Dedifferentiated amniotic fluid mesenchymal stem cell (primary cell): ENCODE measurements at regions not wholly inside any gene's neighbourhood (a gene's known extent, or its start where the extent isn't known, plus 50 kb on each side); places are given as distances from the start of the nearest gene placed in this dataset.

Experiments used
- DNase-seq: peaks from one replicate; pipeline ENCODE4 v3.0.0-alpha.2; 2016; ENCODE audit errors: extremely low spot score

DNA sequence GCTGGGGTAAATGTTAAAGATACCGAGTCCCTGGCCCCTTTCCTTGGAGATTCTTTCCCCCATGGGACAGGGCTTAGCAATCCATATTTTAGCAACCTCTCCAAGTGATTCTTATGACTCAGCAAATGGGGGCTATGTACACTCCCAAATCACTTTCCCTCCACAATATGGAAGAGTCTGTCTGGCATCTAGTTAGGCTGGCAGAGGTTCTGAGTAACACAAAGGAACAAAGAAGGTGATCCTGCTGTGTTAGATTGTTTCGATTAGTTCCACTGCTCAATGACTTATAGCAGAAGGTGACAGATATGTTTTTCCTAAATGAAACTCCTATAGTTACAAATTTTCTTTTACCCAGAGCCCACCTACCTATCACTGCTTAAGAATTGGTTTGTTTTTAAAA, 154.0 kb upstream of the SYT13 start:
- DNase-seq: no peak

DNA sequence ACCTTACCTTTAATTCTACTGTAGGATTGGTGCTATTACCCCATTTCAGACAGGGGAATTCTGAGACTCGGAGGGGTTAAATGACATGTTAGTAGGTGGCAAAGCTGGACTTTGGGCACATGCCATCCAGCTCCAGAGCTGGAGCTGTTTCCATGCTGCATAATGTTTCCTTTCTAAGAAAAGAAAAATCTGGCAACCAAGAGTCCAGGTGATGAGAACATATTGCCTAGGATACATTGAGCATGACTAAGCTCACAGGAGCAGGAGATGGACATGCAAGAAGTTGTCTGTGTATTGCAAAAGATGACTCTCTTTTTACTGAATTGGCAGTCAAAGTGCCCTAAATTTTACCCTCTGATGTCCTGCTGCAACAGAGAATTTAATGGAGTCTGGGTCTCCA, 150.8 kb upstream of the SYT13 start:
- no peak for DNase-seq

DNA sequence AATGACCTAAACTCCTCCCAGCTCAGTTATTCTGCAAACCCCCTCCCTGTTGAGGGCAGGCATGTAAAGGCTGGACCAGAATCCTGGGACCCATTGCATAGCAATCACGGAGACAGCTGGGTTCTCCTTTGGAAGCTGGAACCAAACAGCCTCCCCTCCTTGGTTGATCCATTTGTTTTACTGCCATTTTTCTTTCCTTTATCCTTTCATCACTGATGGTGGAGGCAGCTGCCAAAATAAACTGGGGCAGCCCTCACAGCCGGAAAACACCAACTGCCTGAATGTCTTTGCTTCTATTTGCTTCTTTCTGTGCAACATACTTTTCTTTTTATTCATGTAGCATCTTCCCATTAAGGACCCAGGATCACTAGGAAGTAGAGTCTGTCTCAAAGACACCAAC, 150.0 kb upstream of the SYT13 start:
- no peak for DNase-seq

DNA sequence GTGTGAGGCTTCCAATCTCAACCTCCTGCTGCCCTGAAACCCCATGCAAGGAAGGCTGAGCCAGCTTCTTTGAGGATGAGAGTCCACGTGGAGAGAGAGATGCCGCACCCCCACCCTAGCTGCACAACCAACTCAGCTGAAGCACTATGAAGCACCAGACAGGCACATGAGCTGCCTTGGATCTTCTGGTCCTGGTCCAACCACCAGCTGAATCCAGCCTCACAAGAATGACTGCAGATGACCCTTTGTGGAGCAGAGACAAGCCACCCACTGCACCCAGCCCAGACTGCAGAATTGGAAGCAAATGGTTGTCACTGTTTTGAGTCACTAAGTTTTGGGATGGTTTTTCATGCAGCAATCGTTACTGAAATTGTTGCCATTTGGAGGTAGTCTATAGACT, 149.6 kb upstream of the SYT13 start:
- DNase-seq: no peak

DNA sequence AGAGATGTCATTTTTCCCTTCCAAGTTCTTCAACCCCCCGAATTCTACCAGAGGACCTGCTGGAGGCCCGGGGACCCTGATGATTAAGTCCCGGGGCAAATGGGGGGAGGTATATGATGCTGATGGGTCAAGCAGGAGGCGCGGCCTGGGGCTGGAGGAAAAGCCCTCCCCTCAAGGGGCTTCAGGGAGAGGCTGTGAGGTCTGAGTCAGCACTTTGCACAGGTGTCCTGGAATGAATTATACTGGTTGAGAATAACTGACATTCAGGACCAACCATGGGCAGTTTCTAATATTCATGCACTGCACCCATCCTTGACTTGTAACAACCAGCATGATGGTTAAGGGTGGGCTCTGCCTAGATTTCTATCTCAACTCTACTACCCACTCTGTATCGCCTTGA, 146.8 kb upstream of the SYT13 start:
- no peak for DNase-seq

DNA sequence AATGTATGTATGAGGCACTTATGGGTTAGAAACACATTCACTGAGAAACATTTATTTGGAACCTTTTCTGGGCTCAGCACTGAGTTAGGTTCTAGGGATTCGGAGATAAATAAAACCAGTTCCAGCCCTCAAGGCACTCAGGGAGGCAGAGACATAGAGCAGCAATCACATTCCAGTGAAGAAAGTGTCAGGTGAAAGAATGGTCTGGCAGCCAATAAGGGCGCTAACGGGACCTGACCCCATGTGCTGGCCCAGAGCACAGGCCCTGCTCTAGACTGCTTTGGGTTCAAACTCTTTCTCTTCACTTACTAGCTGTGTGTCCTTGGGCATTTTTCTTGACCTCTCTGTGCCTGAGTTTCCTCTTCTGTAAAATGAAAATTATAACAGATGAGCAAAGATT, 146.0 kb upstream of the SYT13 start:
- no peak for DNase-seq

DNA sequence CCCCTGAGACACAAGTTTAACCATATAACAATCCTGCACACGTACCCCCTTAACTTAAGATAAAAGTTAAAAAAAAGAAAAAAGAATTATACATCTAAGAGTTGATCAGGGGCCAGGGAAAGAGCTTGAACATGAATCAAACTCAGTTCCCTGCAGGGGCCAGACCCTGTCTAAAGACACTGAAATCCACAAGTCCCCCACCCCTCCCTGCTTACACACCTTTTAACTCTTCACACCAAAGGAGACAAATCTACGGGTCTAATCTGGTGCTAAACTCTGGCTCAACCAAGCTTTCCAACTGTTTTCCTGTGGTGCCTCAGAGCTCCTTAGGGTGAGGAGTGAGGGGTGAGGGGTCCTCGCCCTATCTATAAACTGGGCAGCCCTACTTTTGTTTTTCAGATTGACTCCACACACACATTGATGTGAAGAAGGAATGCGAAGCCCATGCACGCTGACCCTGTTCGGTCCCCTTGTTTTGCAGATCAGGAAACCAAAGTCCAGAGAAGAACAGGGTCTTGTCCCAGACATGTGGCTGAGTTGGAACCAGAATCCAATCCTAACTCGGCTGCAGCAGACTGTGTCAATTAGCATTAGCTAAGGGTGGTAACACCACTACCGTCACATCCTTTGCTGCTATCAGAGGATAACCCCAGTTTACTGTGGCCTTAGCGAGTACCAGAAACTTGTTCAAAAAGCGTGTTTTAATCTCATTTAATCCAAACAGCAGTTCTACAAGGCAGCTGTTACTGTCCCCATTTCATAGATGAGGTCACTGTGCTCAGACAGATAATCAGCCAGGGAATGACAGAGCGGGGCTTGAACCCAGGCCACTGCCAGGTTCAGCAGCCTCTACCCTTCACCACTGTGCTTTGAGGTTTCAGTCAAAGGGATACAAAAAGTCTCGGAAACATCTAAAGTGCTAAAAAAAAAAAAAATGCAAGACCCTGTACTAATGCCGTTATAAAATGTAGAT, 145.2 kb upstream of the SYT13 start:
- no peak for DNase-seq

- DNase-seq: no peak
Observed at GRCh38 chr11:45430361-45430760, 144.2 kb upstream of the SYT13 start.

DNA sequence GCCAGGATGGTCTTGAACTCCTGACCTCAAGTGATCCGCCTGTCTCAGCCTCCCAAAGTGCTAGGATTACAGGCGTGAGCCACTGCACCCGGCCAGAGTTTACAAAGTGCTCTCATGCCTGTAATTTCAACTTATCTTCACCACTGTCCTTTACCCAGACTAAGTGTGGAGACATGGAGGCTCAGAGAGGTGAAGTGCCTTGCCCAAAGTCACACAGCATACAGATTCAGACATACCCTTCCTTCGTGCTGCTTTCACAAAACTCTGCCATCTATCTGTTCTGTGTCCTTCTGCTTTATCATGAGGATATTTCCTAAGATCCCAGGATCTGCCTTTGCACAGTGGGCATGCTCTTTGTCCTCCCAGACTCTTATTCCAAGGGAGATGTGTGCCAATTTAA, 143.6 kb upstream of the SYT13 start:
- DNase-seq: no peak

DNA sequence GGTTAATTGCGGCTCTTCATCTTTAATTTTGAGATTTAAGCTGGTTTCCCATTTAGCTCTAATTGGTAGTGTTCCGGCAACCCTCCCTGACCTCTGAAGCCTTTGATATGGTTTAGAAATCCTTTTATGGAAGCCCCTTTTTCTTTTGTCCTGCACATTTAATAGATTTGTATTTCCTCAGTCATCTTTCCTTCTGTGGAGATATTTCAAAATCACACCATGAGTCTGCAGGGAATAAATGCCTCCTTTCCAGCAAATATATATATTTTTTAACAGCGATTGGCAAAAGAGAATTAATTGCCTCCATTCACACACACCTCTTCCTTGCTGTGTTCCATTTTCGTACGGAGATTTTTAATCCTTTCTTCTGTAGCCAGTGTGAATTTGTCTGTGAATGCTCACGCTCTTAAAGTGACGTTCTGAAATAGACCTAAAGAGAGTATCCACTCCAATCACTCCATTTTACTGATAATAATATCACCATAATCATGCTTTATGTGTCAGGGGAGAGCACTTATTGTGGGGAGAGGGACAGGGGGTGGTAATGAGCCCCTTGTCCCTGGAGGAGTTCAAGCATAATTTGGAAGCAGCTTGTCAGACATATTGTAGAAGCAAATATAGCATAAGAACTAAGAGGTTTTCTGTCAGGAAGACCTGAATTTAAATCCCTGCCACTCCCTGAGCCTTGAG, 142.5 kb upstream of the SYT13 start:
- no peak for DNase-seq

DNA sequence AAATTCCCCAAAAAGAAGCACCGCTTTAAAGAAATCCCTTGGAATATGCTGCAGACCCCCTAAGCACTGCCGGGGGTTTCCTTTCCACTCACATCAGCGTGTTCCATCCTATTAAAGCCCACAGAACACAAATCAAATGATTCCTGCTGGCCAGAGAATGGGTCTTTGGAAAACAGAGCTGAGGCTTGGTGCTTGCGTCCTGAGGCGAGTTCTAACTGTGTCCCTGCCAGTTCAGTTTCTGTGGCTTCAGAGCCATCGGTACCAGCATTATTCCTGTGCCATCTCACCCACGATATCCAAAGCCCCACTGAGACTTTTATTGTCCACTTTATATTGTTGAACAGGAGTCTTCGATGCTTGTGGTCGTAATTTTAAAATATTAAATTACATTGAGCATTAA, 142.0 kb upstream of the SYT13 start:
- DNase-seq: no peak

DNA sequence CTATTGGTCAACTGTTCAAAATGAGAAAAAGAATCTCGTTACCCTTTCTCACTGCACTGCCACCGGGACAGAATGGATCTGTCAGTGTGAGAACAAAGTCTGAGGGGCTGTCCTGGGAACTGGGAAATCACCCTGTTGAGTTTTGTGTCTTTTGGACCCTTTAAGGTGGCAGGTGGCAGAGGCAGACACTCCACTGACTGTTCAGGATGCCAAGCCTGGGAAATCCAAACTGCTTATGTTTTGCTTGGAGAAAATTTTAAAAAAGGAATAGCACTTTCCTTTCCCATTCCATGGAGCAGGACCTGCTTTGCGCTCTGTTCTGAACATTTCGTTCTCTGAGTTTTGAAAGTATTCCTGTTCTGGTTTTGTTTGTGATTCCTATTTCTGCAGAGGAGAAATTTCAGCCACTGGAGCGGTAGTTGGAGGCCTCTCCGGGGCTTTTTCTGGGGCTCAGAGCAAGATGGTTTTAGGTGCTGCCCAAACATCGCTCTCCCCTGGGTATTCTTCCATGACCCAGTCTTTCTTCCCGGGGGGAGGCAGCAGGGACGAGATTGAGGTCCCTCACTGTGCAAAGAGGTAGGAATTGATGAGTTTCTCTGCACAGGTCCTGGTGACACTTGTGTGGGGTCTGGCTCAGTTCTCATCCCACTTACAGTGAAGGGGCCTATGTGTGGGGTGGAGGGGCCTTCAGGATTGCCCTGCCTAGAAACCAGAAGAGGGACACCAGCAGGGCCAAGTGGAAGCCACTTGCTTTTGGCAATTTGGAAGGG, 138.5 kb upstream of the SYT13 start:
- DNase-seq: no peak

DNA sequence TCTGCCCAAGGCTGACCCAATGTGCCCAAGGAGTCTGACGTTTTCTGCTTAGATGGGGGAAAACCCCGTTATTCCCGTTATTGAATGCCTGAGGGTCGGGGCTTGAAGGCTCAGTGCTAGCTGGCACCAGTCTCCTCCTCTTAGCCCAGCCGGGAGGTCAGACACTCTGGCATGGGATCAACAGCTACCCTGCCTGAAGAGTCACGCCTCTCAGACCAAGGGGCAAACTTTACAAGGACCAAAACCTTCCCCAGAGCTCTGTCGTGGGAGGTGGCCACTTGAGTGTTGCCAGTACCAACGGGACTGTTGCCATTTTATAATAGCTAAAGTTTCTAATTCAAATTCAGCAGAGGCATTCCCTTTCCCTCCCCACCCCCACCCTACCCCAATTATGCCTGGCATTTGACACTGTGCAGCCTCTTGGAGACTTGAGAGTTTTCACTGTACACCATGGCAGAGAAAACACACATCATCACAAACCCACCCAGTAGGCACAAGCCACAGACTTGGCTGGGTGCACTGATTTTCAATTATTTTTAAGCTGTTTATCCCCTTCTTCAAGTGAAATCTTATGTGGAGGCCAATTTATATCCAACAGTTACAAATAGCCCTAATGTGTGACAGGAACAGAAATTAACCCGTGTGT, 137.5 kb upstream of the SYT13 start:
- no peak for DNase-seq

GRCh38 chr11:45423036-45423435, 136.9 kb upstream of the SYT13 start:
- DNase-seq: no peak

- DNase-seq: no peak
Observed at GRCh38 chr11:45414088-45414487, 127.9 kb upstream of the SYT13 start.

DNA sequence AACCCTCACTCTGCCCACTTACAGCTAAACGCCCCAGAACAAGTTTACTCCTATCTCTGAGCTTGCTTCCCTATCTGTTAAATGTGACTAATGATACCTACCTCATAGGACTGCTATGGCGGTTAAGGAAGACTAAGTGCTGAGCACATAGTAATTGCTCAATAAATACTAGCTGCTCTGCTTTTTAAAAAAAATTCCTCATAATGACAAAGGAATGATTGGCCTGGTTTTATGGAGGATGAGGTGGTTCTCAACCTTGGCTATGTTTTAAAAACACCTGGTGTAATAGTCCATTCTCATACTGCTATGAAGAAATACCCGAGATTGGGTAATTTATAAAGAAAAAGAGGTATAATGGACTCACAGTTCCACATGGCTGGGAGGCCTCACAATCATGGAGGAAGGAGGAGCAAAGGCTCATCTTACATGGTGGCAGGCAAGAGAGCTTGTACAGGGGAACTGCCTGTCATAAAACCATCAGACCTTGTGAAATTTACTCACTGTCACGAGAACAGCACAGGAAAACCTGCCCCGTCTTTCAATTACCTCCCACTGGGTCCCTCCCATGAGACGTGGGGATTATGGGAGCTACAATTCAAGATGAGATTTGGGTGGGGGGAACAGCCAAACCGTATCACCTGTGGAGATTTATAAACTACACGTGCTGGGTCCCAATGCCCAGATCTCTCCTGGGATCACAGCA, 127.2 kb upstream of the SYT13 start:
- no peak for DNase-seq

GRCh38 chr11:45412521-45412920, 126.4 kb upstream of the SYT13 start:
- DNase-seq: no peak

- DNase-seq: no peak
Observed at GRCh38 chr11:45412051-45412471, 125.9 kb upstream of the SYT13 start.

DNA sequence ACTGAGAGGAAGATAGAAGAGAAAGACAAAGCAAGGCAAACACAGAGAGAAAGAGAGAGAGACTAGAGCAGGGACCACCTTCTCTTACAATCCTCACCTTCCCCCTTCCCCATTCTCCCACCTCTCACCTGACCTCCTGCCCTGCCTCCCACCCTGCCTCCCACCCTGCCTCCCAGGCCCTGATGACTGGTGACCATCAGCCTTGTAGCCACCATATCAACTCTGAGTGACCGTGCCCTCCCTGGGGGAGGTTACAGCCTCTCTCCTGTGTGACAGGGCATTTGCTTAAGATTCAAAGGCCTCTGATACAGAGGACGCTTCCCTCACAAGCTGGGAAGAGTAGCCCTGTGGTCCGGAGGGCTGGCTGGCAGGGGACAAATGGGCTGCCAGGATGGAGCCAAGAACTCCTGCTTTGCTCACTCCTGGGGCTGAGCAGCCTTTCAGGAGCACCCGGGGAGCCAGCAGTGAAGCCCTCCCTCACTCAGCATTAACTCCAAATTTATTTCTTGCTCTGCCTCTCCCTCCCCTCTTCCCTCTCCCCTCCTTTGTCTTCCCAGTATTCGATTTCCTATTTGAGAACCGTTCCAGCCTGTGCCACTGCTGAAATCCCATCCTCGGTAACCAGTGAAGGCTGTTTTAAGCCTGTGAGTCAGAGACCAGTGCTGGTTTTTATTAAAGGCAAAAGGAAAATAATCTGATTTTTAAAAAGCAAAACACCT, 125.2 kb upstream of the SYT13 start:
- peak; percentile 34 for DNase-seq

DNA sequence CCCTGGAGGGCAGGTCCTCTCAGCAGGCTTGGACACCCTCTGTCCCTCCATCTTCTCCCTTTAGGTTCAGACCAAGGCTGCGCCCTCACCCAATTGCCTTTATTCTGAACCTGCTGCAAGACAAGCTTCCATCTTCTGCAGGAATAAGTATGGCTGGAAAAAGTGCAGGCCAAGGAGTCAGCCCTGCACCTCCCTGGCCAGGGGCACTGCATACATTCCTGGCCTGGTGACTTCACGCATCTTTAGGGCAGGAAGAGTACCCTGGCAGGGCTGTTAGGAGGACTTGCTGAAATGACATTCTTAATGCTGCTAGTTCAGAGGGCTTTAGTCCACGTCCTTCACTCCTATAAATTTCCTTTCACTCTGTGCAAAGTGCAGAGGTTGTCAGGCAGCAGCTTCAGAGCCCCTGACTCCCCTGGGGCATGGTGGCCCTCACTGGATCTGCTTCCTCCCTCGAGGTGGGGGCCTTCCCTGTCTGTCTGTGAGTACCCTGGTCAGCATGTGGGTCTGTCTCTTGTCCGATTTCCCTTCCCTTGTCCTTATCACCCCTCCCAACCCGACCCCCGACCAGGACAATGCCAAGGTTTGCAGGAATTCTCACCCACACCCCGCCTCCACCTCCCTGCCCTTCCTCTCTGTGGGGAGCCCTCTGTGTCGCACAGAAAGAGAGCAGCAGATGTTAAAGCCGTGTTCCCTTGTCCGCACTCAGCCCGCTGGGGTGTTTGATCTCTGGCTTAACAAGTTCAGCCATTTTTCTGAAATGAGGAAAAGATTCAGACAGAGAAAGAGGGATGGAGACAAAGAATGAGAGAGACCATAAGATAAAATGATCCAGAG, 124.5 kb upstream of the SYT13 start:
- DNase-seq: no peak
